NOMO-1 treated with DMSO at 0.1 percent for 48 hours (cell line): ENCODE measurements at regions not wholly inside any gene's neighbourhood (a gene's known extent, or its start where the extent isn't known, plus 50 kb on each side); places are given as distances from the start of the nearest gene placed in this dataset.

Source experiments
- DNase-seq: peaks from one replicate; lab custom pipeline; 2025; ENCODE audit not compliant: unreplicated experiment; lab: John Stamatoyannopoulos, UW

- DNase-seq: no peak
These were observed 60.5 kb upstream of the GHITM start for GRCh38 chr10:84078771-84079170.

GRCh38 chr10:84084342-84084741, 55.0 kb upstream of the GHITM start:
- no peak for DNase-seq

GRCh38 chr10:84087202-84087601, 52.1 kb upstream of the GHITM start:
- DNase-seq: no peak

GRCh38 chr10:84088626-84089025, 50.7 kb upstream of the GHITM start:
- no peak for DNase-seq

GRCh38 chr10:84089162-84089561, 50.1 kb upstream of the GHITM start:
- DNase-seq: no peak
